ENCODE measurements at regions not wholly inside any gene's neighbourhood (a gene's known extent, or its start where the extent isn't known, plus 50 kb on each side); places are given as distances from the start of the nearest gene placed in this dataset.
"Not testable (repeated sequence)": the region's sequence is repeated elsewhere in the genome, so short reads cannot be mapped to it uniquely, and the experiment has no call there.

DNA sequence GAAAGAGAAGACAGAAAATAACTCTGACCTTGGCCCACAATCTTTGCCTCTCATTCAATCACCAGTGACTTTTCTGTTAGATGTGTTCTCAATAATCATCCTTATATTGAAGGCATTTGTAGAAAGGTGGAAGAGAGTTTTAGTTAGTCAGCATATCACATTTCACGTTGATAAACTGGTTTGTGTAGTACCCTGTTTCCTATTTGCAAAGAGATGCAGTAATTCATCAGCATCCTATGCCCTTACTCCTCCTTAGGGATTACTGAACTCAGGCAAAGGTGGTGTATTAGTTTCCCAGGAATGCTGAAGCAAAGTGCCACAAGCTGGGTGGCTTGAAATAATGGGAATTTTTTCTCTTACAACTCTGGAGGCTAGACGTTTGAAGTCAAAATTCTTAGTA, 145.0 kb downstream of the SPP2 start:
- DNase-seq, result no peak
- ATAC-seq (ENCODE audit: poor library complexity), result no peak
- intact Hi-C loops (cut with DNase I), result no loop called here

DNA sequence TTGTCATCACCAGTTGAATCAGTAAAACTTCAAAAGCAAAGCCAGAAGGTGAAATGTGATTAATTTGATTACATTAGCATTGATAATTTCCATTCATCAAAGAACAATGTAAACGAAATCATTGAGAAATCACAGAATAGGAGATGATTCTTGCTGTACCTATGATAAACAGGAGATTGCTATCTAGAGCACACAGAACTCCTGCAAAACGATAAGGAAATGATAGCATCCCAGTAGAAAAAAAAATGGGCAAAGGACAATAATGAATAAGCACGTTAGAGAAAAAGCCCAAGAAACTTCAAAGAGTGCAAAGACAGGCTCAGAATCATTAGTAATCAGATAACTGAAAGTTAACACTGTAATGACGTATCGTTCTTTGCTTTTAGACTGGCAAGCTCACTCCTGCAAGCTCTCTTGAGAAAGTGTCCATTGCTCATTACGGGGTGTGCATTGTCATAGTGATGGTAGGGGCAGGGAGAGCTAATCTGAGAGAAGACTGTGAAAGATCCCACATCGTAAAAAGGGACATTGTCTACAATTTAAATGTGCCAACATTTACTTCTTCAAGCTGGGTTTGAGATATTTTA, 143.6 kb downstream of the SPP2 start:
- ATAC-seq (ENCODE audit: poor library complexity), result no peak
- intact Hi-C loops (cut with DNase I), result no loop called here
- no peak for DNase-seq

DNA sequence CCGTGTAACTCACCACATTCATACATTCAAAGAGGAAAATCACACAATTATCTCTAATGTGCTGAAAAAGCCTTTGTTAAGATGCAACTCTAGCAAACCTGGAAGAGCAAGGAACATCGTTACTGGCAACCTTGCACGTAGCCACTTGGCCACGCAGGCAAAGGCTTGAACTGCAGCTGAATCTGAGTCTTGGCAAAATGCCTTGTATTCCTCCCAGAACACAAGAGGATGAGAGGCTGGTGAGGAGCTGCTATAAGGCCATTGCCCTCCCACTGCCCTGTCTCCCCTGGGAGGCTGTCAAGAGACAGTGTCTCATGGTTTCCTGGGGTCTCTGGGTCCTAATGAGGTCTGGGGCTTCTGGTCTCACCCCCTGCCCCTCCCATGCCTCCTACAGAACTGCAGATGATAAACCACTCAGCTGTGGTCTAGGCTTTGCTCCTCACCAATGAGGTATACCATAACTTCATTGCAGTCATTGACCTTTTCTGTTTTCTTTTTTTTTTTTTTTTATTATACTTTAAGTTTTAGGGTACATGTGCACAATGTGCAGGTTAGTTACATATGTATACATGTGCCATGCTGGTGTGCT, 141.4 kb downstream of the SPP2 start:
- ATAC-seq (ENCODE audit: poor library complexity), result peak; percentile 56
- intact Hi-C loops (cut with DNase I), result no loop called here

DNA sequence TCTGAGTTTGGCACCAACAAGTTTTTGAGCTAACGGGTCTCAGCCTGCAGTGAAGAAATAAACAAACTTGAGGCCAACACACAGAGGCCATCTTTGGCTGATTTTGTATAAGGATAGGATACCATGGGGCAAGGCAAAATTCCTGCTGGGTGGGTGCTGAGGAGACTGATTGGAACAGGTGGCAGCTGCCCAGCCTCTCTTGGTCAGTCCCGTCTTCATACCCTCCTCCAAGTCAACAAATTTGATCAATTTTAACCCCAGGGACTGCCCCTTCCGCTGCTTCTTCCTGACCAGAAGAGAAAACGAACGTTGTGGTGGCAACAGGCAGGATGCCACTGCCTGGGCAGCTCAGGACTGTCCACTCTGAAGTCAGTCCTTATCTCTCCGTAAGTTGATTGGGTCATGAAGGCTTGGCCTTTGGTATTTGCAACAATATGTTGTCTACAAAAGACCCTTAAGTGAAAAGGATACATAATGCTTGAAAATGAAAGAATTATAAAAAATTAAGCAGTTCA, 139.3 kb downstream of the SPP2 start:
- intact Hi-C loops (cut with DNase I), result no loop called here
- DNase-seq (no peak), ATAC-seq (ENCODE audit: poor library complexity) (no peak)

More for the DNA sequence above, 141.4 kb downstream of the SPP2 start:
- no peak for DNase-seq

DNA sequence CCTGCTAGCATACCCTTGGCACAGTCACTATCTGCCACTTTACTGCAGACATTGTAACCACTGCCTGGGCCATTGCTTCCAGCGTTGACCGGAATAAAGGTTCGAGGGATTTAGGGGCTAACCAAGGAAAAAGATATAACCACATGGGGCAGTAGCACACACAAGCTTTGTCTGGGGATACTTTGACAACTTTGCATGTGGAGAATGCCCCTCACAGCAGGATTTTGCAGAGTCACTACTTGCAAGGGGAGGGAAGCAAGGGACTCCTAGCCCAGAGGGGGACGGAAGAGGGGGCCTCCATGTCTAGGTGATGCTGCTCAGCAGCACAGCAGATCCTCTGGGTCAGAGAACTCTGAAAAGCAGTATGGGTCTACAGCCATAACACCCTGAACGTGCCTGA, 138.7 kb downstream of the SPP2 start:
- no peak for ATAC-seq (ENCODE audit: poor library complexity)
- intact Hi-C loops (cut with DNase I), result no loop called here
- DNase-seq, result no peak

DNA sequence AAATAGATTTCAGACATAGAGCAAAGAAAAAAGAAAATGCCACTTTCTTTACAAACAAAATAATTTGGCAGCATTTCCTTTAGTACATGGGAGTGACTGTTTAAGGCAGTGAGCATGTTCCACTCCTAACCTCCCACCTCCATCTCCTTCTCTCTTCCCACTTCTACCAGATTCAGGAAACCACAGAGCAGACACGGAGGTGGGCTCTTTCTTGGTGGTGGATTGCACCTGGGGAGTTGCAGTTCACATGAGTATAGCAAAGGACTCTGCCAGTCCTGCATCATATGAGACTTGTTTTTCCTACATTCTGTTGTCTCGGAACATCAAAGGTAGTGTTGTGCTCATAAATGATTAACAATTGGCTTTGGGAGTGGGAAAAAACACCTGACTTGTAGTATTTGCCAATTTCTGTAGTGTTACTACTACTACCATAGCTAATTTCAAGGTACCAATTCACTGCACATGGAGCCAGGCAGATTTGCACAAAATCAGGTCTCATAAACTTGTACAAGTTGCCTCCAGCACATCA, 137.2 kb downstream of the SPP2 start:
- no peak for ATAC-seq (ENCODE audit: poor library complexity)
- DNase-seq, result no peak
- intact Hi-C loops (cut with DNase I), result no loop called here

DNA sequence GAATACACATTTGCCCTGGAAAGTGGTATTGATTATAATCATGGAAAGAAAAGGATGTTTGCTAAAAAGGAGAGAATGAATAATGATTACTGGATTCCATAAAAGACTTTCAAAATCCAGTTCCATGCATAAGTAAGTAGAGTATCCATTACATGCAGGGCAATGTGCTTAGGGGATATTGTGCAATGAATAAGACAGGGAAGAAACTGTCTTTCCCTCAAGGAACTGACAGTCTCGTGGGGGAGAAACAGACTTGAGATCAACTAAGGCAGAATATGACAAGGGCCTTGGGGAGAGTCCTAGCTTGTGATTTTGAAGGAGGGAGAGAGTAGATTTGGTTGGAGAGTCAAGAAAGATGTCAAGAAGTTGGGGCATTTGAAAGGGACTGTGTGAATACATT, 130.6 kb downstream of the SPP2 start:
- DNase-seq (no peak), ATAC-seq (ENCODE audit: poor library complexity) (no peak)
- intact Hi-C loops (cut with DNase I), result no loop called here

DNA sequence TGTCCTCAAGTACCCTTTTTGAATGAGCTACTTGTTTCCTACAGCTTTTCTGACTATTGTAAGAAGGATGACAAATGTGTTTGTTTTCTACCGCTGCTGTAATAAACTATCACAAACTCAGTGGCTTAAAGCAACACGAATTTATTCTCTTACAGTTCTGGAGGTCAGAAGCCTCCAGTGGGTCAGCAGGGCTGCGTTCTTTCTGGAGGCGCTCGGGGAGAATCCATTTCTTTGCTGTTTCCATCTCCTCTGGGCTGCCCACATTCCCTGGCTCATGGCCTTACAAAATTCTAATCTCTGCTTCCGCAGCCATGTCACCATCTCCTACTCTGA, 128.5 kb downstream of the SPP2 start:
- intact Hi-C loops (cut with DNase I), result no loop called here
- DNase-seq (no peak), ATAC-seq (ENCODE audit: poor library complexity) (no peak)

DNA sequence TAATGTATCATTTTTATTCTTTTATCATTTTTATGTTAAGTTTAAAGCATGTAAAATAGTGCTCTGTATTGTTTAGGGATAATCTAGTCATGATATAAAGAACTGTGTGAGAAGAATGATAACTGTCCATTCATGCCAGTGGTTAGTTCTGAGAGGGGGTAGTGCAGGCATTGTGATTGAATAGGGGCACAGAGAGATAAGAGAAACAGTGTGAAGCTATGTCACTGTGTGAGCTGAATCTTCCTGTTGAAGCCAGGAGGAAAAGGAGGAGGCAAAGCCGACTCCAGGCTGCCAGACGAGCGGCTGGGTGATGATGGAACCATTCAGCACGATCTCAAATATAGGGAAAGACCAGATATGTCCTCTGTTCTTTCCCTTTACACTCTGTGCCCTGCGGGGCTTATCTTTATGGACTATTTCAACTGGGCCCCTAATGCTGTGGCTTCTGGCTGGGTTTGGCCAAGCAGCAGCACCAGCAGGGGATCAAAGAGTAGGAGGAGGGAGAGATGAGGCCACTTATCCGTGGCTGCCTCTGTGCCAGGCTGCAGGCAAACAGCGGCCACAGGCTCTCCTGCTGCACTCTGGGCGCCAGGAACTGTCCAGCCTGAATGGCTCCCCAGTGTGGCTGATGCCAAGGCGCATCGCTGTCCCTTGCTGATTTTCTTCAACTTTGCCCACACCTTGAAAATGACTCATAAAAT, 128.0 kb downstream of the SPP2 start:
- ATAC-seq (ENCODE audit: poor library complexity) (peak; percentile 43), DNase-seq (no peak)
- intact Hi-C loops (cut with DNase I), result no loop called here

DNA sequence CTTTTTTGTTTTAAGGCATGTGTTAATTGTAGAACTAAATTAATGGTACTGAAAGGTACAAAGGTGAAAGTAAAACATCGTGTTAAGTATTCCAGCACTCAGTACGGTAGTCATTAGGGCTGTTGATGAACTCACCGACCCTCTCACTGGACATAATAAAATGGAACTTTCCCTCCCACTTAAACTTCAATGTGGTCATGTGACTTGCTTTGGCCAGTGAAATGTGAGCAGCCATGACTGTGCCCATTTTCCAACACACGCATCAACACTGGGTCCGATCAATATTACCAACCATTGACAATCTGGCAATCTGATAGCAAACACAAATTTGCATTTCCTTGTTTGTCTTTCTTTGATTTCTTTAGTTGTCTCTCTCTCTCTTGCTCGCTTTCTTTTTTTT, 125.1 kb downstream of the SPP2 start:
- intact Hi-C loops (cut with DNase I), result no loop called here
- no peak for ATAC-seq (ENCODE audit: poor library complexity)

DNA sequence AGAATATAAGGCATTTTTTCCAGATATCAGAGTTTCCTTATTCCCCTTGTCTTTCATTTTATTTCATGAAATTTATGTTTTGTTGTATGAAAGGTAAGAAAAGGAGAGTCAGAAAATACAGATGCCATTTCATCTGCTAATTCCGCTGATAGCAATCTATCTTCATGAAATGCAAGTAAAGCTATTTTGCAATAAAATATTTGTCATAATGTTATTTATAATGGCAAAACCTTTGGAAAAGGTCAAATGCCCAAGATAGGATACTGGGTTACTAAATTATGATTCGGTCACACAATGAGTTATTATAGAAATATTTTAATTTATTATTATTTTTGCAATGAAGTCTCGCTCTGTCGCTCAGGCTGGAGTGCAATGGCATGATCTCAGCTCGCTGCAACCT, 124.2 kb downstream of the SPP2 start:
- no peak for DNase-seq
- intact Hi-C loops (cut with DNase I), result no loop called here
- ATAC-seq (ENCODE audit: poor library complexity), result no peak

More for the DNA sequence above, 125.1 kb downstream of the SPP2 start:
- DNase-seq, result no peak

DNA sequence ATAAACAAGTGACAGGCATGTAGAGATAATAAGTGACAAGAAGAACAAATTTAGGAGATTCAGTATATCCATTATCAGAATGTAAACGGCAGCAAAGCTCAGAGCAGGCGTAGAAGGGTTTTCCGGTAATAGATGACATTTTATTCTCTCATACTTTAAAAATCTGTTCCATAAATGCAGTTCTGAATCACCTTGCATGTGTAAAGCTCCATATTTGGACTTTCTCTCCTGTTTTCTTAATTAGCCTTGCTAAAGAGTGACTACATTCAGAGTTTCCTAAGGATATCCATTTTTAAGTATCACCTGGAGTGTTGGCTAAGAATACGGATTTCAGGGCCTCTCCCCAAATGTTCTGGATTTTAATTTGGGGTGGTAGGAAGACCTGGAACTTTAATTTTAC, 122.0 kb downstream of the SPP2 start:
- DNase-seq, result no peak
- no peak for ATAC-seq (ENCODE audit: poor library complexity)
- intact Hi-C loops (cut with DNase I), result no loop called here

DNA sequence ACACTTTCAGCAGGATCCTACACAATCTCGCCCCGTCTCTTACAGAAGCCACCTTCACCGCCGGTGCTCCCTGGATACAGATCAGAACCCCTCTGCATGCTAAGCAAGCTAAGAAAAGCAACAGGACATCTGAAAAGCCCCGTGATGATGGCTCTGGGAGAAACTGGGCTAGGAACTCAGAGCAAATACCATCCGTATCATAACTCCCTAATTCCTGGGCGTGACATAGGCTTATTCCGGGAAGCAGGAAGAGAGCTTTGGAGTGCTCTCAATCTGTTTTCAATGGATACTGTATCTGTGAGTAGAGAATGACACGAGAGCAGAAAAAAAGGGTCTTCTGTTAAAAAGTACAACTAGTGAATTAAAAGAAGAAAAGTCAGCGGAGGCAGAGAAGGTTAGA, 121.6 kb downstream of the SPP2 start:
- intact Hi-C loops (cut with DNase I), result no loop called here
- ATAC-seq (ENCODE audit: poor library complexity) (peak; percentile 39), DNase-seq (no peak)

DNA sequence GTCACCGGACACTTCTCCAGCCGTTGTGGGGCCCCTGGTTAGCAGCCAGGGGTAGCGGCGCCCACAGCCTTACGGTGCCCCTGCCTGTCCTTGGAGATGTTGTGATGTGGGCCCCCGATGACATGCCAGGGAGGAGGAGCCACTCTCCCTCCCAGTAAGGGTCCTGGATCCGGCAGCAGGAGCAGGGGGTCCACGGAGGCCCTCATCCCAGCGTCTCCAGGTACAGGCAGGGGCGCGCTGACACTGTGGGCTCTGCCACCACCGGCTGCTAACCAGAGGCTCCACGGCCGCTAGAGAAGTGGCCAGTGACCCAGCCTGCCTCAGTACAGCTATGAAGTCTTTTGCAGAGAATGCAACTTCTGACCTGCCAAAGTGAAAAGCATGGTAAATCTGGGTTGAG, 121.2 kb downstream of the SPP2 start:
- no peak for DNase-seq
- intact Hi-C loops (cut with DNase I), result no loop called here
- ATAC-seq (ENCODE audit: poor library complexity), result no peak

DNA sequence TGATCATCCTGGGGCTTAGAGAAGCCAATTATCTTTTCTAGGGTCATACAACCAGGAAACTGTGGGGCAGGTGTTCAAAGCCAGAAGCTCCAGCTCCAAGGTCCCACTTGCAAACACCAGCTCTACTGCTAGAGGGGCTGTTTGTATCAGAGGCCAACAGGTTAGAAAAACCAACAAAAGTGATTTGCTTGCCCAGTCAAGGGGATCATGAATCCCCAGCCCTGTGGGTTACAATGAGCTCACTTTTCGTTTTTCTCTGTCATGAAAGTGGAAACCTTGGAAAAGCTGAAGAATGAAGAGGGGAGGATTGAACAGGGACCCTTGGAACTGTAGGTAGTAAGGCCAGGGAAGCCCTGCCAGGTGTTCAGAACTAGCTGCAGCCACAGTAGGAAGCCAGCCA, 119.2 kb downstream of the SPP2 start:
- DNase-seq, result no peak
- intact Hi-C loops (cut with DNase I), result no loop called here
- ATAC-seq (ENCODE audit: poor library complexity), result no peak

DNA sequence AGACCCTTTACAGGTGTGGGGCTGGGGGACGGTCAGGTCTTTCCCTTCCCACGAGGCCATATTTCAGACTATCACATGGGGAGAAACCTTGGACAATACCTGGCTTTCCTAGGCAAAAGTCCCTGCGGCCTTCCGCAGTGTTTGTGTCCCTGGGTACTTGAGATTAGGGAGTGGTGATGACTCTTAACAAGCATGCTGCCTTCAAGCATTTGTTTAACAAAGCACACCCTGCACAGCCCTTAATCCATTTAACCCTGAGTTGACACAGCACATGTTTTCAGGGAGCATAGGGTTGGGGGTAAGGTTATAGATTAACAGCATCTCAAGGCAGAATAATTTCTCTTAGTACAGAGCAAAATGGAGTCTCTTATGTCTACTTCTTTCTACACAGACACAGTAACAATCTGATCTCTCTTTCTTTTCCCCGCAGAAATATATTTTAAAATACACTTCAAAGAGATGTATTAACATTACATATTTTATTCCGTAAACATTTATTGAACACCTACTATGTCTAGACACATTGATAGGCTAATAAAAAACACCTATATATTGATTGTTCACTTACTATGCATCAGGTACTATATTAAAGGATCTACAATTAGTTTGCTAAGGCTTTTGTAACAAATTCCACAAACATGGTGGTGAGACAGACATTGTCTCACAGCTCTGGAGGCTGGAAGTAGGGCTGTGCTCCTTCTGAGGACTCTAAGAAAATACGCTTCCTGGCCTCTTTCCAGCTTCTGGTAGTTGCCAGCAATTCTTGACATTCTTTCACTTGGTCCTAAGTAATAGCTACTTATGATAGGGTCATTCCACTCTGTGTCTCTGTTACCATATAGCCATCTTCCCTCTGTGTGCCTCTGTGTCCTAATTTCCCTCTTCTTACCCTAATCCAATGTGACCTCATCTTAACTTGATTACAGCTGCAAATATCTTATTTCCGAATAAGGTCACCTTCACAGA, 118.4 kb downstream of the SPP2 start:
- intact Hi-C loops (cut with DNase I); DNase-seq: not testable (repeated sequence)
- ATAC-seq (ENCODE audit: poor library complexity), result peak; percentile 36

DNA sequence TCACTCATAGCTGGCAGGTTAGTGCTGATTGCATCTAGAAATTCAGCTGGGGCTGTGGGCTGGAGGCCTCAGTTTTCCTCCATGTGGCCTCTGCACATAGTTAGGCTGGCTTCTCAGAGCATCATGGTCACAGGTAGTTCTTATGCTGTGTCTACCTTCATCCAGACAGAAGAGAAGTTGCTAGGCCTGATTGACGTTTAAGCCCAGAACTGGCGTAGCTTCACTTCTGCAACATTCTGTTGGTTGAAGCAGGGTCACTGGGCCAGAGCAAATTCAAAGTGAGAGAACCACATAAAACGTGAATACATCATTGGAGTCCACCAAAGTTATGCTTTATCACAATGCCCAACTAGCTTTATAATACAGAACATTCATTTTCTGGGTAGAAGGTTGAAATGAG, 116.0 kb downstream of the SPP2 start:
- ATAC-seq (ENCODE audit: poor library complexity), result no peak
- no peak for DNase-seq
- intact Hi-C loops (cut with DNase I), result no loop called here

DNA sequence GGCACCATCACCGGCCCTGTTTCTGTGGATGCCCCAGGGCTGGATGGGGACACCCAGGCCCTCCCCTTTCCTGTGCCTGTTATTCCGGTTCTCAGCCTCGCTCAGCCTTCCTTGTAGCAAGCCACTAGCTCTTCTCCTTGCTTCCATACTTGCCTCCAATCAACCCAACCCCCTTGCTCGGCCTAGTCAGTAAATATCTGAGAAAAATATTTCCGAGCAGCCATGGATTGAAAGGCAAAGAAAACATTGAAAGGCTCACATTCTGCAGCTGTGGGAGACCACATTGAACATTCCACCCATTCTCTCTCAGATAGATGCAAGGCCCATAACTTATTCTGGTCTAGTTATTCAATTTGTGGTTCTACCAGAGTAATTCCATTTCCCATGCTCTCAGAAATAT, 114.9 kb downstream of the SPP2 start:
- no peak for DNase-seq
- intact Hi-C loops (cut with DNase I), result no loop called here
- ATAC-seq (ENCODE audit: poor library complexity), result no peak

Measured in Right ventricle myocardium superior (tissue), 1 donor.